NT2/D1 (cell line): ENCODE measurements at regions not wholly inside any gene's neighbourhood (a gene's known extent, or its start where the extent isn't known, plus 50 kb on each side); places are given as distances from the start of the nearest gene placed in this dataset.

Source experiments
- DNase-seq: peaks from one replicate; pipeline ENCODE4 v3.0.0-alpha.2; 2011; ENCODE audit warnings: low read depth, low spot score
- H3K27me3 ChIP-seq: 2 replicates; pipeline ENCODE4 v1.6.0; 2011; ENCODE audit warnings: mild to moderate bottlenecking; ENCODE audit not compliant: insufficient read length, insufficient read depth
- H3K36me3 ChIP-seq: 2 replicates; pipeline ENCODE4 v1.6.1; 2011; ENCODE audit warnings: mild to moderate bottlenecking, low read length, mixed read lengths; ENCODE audit not compliant: insufficient read depth, insufficient read length
- H3K4me1 ChIP-seq: 2 replicates; pipeline ENCODE4 v1.5.1; 2011; ENCODE audit not compliant: insufficient read depth, insufficient read length
- H3K4me3 ChIP-seq: 2 replicates; pipeline ENCODE4 v1.5.1; 2011; ENCODE audit warnings: low read depth; ENCODE audit not compliant: insufficient read length
- H3K9ac ChIP-seq: 2 replicates; pipeline ENCODE4 v1.6.0; 2011; ENCODE audit warnings: low read depth; ENCODE audit not compliant: insufficient read length
- H3K9me3 ChIP-seq: 2 replicates; pipeline ENCODE4 v1.5.1; 2011; ENCODE audit warnings: mild to moderate bottlenecking, low read length; ENCODE audit not compliant: insufficient read depth
- SUZ12 ChIP-seq: IDR thresholded peaks from 2 replicates; pipeline ENCODE4 v1.6.1; 2011; ENCODE audit not compliant: insufficient read length, insufficient read depth; ENCODE audit errors: extremely low read depth
- YY1 ChIP-seq: IDR thresholded peaks from 2 replicates; pipeline ENCODE4 v1.6.1; 2011; ENCODE audit not compliant: insufficient read length, insufficient read depth
- ZNF274 ChIP-seq: IDR thresholded peaks from 2 replicates; pipeline ENCODE4 v1.6.1; 2011; ENCODE audit warnings: mild to moderate bottlenecking, low read depth, low read length

DNA sequence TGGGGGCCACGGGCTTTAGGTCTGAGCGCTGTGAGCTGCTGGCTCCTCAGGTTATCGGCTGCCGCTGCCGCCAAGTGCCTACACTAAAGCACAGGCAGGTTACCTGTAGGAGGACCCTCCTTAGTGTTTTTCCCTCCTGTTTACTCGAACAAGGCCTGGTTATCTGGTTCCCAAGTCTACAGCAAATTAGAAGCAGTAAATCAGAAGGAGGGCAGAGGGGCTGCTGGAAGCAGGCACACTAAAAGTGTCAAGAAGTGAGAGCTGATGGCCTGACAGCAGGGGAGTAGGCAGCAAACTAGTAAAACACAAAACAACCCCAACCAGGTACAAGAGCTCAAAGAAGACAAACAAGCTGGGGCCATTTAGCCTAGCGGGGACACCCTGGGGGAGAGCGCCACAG is 125.0 kb upstream of the PJA1 start:
- TF ChIP-seq SUZ12 (no peak), ZNF274 (no peak), YY1 (no peak)
- no peaks in the 10 kb centered on the region for H3K36me3 ChIP-seq
- H3K9me3 ChIP-seq = no peaks in the 10 kb centered on the region
- H3K4me3 ChIP-seq = no peak overlapping the region
- DNase-seq = no peak
- H3K4me1 ChIP-seq = peaks cover 21% of the 10 kb centered on the region
- no peak overlapping the region for H3K9ac ChIP-seq
- peaks cover 8% of the 10 kb centered on the region for H3K27me3 ChIP-seq

GRCh38 chrX:69289793-69290123 is 124.5 kb upstream of the PJA1 start:
- Histone ChIP-seq H3K36me3 (no peaks in the 10 kb centered on the region), H3K4me1 (peaks cover 21% of the 10 kb centered on the region), H3K27me3 (peaks cover 13% of the 10 kb centered on the region), H3K4me3 (no peak overlapping the region), H3K9ac (no peak overlapping the region), H3K9me3 (no peaks in the 10 kb centered on the region)
- DNase-seq = no peak
- TF ChIP-seq SUZ12 (no peak), YY1 (no peak), ZNF274 (no peak)

- H3K9me3 ChIP-seq = no peaks in the 10 kb centered on the region
- no peak for DNase-seq
- H3K9ac ChIP-seq = peak overlapping the region; percentile 12
- peaks cover 19% of the 10 kb centered on the region for H3K27me3 ChIP-seq
- no peaks in the 10 kb centered on the region for H3K36me3 ChIP-seq
- H3K4me3 ChIP-seq = no peak overlapping the region
- TF ChIP-seq ZNF274 (no peak), SUZ12 (no peak), YY1 (no peak)
- H3K4me1 ChIP-seq = peaks cover 21% of the 10 kb centered on the region
Observed at GRCh38 chrX:69289046-69289792, 124.0 kb upstream of the PJA1 start.

DNA sequence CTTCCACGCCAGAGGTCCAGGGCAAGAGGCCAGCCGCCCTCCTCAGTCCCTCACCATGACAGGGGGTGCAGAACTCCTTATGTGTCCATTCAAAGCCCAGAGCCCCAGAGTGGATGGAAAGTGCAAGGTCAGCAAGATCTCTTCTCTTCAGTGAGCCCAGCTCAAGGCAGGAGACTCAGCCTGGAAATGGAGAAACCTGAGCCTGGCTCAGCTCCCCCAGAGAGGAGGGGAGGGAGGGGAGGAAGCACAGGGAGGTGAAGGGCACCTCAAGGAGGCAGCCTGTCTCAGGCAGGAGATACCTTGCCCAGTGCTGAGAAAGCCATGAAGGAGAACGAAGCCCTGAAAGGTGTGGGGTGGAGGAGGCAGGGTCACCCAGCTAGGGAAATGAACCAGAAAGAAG is 121.8 kb upstream of the PJA1 start:
- no peak for DNase-seq
- Histone ChIP-seq H3K27me3 (peaks cover 39% of the 10 kb centered on the region), H3K9me3 (no peaks in the 10 kb centered on the region), H3K4me3 (no peak overlapping the region), H3K9ac (no peak overlapping the region), H3K4me1 (peaks cover 21% of the 10 kb centered on the region), H3K36me3 (no peaks in the 10 kb centered on the region)
- TF ChIP-seq SUZ12 (no peak), ZNF274 (no peak), YY1 (no peak)

GRCh38 chrX:69286565-69286906 is 121.3 kb upstream of the PJA1 start:
- TF ChIP-seq YY1 = no peak
- no peaks in the 10 kb centered on the region for H3K36me3 ChIP-seq
- peak overlapping the region; percentile 72 for H3K9ac ChIP-seq
- peaks cover 44% of the 10 kb centered on the region for H3K27me3 ChIP-seq
- DNase-seq = no peak
- H3K4me1 ChIP-seq = peaks cover 21% of the 10 kb centered on the region
- H3K4me3 ChIP-seq = no peak overlapping the region
- H3K9me3 ChIP-seq = no peaks in the 10 kb centered on the region

GRCh38 chrX:69285881-69286564 is 120.8 kb upstream of the PJA1 start:
- H3K9me3 ChIP-seq = no peaks in the 10 kb centered on the region
- no peaks in the 10 kb centered on the region for H3K36me3 ChIP-seq
- H3K9ac ChIP-seq = peak overlapping the region; percentile 72
- peak overlapping the region; percentile 31 for H3K4me3 ChIP-seq
- peaks cover 49% of the 10 kb centered on the region for H3K27me3 ChIP-seq
- TF ChIP-seq SUZ12 (no peak), ZNF274 (no peak), YY1 (no peak)
- no peak for DNase-seq
- peaks cover 21% of the 10 kb centered on the region for H3K4me1 ChIP-seq

DNA sequence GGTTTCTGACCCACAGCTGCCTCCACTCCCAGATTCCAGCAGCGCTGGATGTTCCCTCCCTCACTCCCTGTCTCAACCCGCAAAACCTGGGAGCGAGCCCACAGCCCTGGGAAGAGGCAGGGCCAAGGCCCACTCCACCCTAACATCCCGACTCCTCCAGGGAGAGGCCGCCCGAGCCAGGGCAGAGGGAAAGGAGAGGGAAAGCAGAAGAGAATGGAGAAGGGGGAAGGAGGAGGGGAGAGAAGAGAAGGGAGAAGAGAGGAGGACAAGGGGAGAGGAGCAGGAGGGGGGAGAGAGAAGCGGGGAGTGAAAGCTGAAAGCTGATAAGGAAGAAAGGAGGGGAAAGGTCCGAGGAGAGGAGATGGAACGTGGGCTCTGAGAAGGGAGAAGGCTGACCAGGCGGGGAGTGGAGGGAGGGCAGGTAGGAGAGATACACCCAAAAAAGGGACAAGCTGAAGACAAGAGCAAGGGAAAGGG is 120.2 kb upstream of the PJA1 start:
- peaks cover 21% of the 10 kb centered on the region for H3K4me1 ChIP-seq
- TF ChIP-seq ZNF274 = no peak
- TF ChIP-seq YY1 = no peak
- no peak for TF ChIP-seq SUZ12
- H3K36me3 ChIP-seq = no peaks in the 10 kb centered on the region
- H3K4me3 ChIP-seq = peak overlapping the region; percentile 31
- peaks cover 50% of the 10 kb centered on the region for H3K27me3 ChIP-seq
- DNase-seq = no peak
- peak overlapping the region; percentile 72 for H3K9ac ChIP-seq
- no peaks in the 10 kb centered on the region for H3K9me3 ChIP-seq
